ENCODE measurements at regions not wholly inside any gene's neighbourhood (a gene's known extent, or its start where the extent isn't known, plus 50 kb on each side); places are given as distances from the start of the nearest gene placed in this dataset.

GRCh38 chr14:105854600-105855245 lies 328.3 kb downstream of the TMEM121 start:
- 89 to 90% (median 89%) methylated on average over 23 to 26 of the region's 26 CpGs for WGBS, 3 donors
- ATAC-seq: no peak
- no peaks in the 10 kb centered on the region for H3K4me1 ChIP-seq

GRCh38 chr14:105855246-105855892 lies 329.0 kb downstream of the TMEM121 start:
- no peak for ATAC-seq
- Histone ChIP-seq H3K9me3 (no peaks in the 10 kb centered on the region), H3K4me3 (no peak overlapping the region), H3K27ac (no peak overlapping the region), H3K27me3 (ENCODE audit: insufficient read depth in 3 of 3, low read length in 2 of 3) (no peaks in the 10 kb centered on the region), H3K36me3 (ENCODE audit: insufficient read depth in 1 of 2, low read depth in 1 of 2) (no peaks in the 10 kb centered on the region), H3K4me1 (no peaks in the 10 kb centered on the region)
- TF ChIP-seq CTCF (IDR thresholded peaks at IDR 0.05): no peak
- 88 to 89% (median 89%) methylated on average over 35 of the region's 35 CpGs for WGBS, 3 donors
- peak in 1 of 2 donors; percentile 43 for DNase-seq
- intact Hi-C loops (cut with DNase I): no loop called here

More at GRCh38 chr14:105854600-105855245, 328.3 kb downstream of the TMEM121 start:
- intact Hi-C loops (cut with DNase I): no loop called here
- Histone ChIP-seq H3K27ac (no peak overlapping the region), H3K4me3 (no peak overlapping the region), H3K36me3 (ENCODE audit: insufficient read depth in 1 of 2, low read depth in 1 of 2) (no peaks in the 10 kb centered on the region), H3K9me3 (no peaks in the 10 kb centered on the region), H3K27me3 (ENCODE audit: insufficient read depth in 3 of 3, low read length in 2 of 3) (no peaks in the 10 kb centered on the region)
- no peak for TF ChIP-seq CTCF (IDR thresholded peaks at IDR 0.05)
- no peak for DNase-seq

DNA sequence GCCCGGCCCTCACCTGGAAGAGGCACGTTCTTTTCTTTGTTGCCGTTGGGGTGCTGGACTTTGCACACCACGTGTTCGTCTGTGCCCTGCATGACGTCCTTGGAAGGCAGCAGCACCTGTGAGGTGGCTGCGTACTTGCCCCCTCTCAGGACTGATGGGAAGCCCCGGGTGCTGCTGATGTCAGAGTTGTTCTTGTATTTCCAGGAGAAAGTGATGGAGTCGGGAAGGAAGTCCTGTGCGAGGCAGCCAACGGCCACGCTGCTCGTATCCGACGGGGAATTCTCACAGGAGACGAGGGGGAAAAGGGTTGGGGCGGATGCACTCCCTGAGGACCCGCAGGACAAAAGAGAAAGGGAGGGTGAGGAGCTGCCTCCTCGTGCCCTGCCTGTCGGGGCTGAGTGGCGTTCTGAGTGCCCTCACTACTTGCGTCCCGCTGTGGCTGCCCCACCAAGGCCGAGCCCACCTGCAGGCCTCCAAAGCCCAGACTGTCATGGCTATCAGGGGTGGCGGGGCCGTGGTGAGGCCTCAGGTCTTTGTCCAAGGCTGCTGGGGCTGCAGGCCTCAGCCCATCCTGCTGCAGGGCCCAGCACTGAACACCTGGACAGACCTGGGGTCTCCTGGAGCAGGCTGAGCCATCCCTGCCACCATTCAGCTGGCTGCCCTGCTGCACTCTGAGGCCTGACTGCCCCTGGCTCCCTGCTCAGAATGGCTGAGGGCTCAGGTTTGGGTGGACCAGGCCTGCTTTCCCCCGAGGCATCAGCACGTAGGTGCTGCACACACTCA lies 329.7 kb downstream of the TMEM121 start:
- TF ChIP-seq CTCF (IDR thresholded peaks at IDR 0.05): no peak
- intact Hi-C loops (cut with DNase I): no loop called here
- H3K4me1 ChIP-seq: no peaks in the 10 kb centered on the region
- no peaks in the 10 kb centered on the region for H3K36me3 ChIP-seq (ENCODE audit: insufficient read depth in 1 of 2, low read depth in 1 of 2)
- 80 to 83% (median 82%) methylated on average over 25 to 28 of the region's 28 CpGs for WGBS, 3 donors
- no peak for DNase-seq
- H3K9me3 ChIP-seq: no peaks in the 10 kb centered on the region
- H3K27me3 ChIP-seq (ENCODE audit: insufficient read depth in 3 of 3, low read length in 2 of 3): no peaks in the 10 kb centered on the region
- H3K27ac ChIP-seq: no peak overlapping the region
- ATAC-seq: no peak
- H3K4me3 ChIP-seq: no peak overlapping the region

DNA sequence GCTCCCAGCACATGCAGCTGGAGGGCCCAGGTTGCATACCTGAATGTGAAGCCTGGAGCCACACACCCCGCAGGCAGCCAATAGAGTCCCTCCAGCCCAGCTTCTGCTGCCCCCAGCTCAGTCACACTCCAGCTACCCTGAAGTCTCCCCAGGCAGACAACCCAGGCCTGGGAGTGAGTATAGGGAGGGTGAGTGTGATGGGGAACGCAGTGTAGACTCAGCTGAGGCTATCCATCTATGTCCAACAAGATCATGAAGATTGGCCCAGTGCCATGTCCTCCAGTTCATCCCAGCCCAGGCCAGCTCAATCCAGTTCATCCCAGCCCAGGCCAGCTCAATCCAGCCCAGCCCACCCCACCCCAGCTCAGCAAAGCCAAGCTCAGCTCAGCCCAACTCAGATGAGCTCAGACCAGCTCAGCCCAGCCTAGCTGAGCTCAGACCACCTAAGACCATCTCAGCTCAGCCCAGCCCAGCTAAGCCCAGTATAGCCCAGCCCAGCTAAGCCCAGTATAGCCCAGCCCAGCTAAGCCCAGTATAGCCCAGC lies 330.4 kb downstream of the TMEM121 start:
- ATAC-seq (no peak), DNase-seq (no peak)
- TF ChIP-seq CTCF (IDR thresholded peaks at IDR 0.05): no peak
- no peaks in the 10 kb centered on the region for H3K27me3 ChIP-seq (ENCODE audit: insufficient read depth in 3 of 3, low read length in 2 of 3)
- H3K27ac ChIP-seq: no peak overlapping the region
- H3K4me1 ChIP-seq: no peaks in the 10 kb centered on the region
- H3K4me3 ChIP-seq: no peak overlapping the region
- intact Hi-C loops (cut with DNase I): no loop called here
- H3K9me3 ChIP-seq: no peaks in the 10 kb centered on the region
- no peaks in the 10 kb centered on the region for H3K36me3 ChIP-seq (ENCODE audit: insufficient read depth in 1 of 2, low read depth in 1 of 2)
- WGBS, 3 donors: 88 to 95% (median 93%) methylated on average over 2 of the region's 2 CpGs
